A673 (cell line): ENCODE measurements at regions not wholly inside any gene's neighbourhood (a gene's known extent, or its start where the extent isn't known, plus 50 kb on each side); places are given as distances from the start of the nearest gene placed in this dataset.

Experiments used
- BruUV-seq: library from RNA; stranded (reverse); fragments of 400-500 nt; replicated peaks from 2 replicates; lab custom pipeline; 2021; lab: Mats Ljungman, UMichigan
- CTCF ChIA-PET: fragments of 300-600 bp; sonication (Branson Sonifier 250); formaldehyde crosslinking; loops from one replicate; lab custom pipeline; 2022; ENCODE audit warnings: antibody characterized with exemption; lab: Charles Lee
- POLR2A ChIA-PET: fragments of 300-600 bp; sonication (Branson Sonifier 250); formaldehyde crosslinking; loops from one replicate; lab custom pipeline; 2022; ENCODE audit warnings: antibody characterized with exemption; ENCODE audit not compliant: low non-redundant PET; lab: Charles Lee
- DNase-seq: peaks from one replicate; pipeline ENCODE4 v3.0.0-alpha.2; 2015; ENCODE audit warnings: low spot score
- H3K27ac ChIP-seq: fragments of 200-600 bp; sonication (generic); 2 replicates; pipeline ENCODE4 v1.5.1; 2016; ENCODE audit warnings: mixed run types, low read depth, mild to moderate bottlenecking, mixed read lengths, antibody characterized with exemption, low read length; ENCODE audit not compliant: poor library complexity, severe bottlenecking
- H3K27me3 ChIP-seq: fragments of 200-600 bp; sonication (generic); replicated peaks from 2 replicates; pipeline ENCODE4 v1.6.1; 2017; ENCODE audit warnings: mixed run types, low read depth, mild to moderate bottlenecking, mixed read lengths, antibody characterized with exemption, low read length; ENCODE audit not compliant: insufficient read depth, poor library complexity
- H3K36me3 ChIP-seq: fragments of 200-600 bp; sonication (generic); 2 replicates; pipeline ENCODE4 v1.6.1; 2016; ENCODE audit warnings: mixed run types, mild to moderate bottlenecking, mixed read lengths, antibody characterized with exemption, low read length; ENCODE audit not compliant: insufficient read depth, poor library complexity, severe bottlenecking
- H3K4me1 ChIP-seq: fragments of 200-600 bp; sonication (generic); 2 replicates; pipeline ENCODE4 v1.6.1; 2017; ENCODE audit warnings: mixed run types, mild to moderate bottlenecking, mixed read lengths, antibody characterized with exemption, low read length; ENCODE audit not compliant: insufficient read depth, poor library complexity, severe bottlenecking
- H3K4me3 ChIP-seq: fragments of 200-600 bp; sonication (generic); 2 replicates; pipeline ENCODE4 v1.5.1; 2016; ENCODE audit warnings: low read depth, mixed run types, mild to moderate bottlenecking, mixed read lengths, low read length; ENCODE audit not compliant: poor library complexity, severe bottlenecking
- H3K9me3 ChIP-seq: fragments of 200-600 bp; sonication (generic); 2 replicates; pipeline ENCODE4 v1.6.1; 2016; ENCODE audit warnings: mixed run types, low read depth, mild to moderate bottlenecking, mixed read lengths, antibody characterized with exemption, low read length; ENCODE audit not compliant: poor library complexity, severe bottlenecking
- EZH2 ChIP-seq: fragments of 200-600 bp; sonication (generic); IDR thresholded peaks from 2 replicates; pipeline ENCODE4 v1.6.1; 2017; ENCODE audit warnings: borderline replicate concordance, low read depth, mild to moderate bottlenecking, mixed read lengths, antibody characterized with exemption, low read length; ENCODE audit not compliant: poor library complexity, severe bottlenecking
- intact Hi-C: fragments of 100-400 bp; cut with micrococcal nuclease; formaldehyde crosslinking; loops from one replicate; pipeline ENCODE4 v1.10.0; 2022; ENCODE audit not compliant: unreplicated experiment
- TF ChIP-seq, protein P1 (sequence below): fragments of 300-800, 200-600 bp; sonication (generic); conservative IDR thresholded peaks from 2 replicates; pipeline ENCODE4 v1.5.1; 2017; ENCODE audit warnings: low read depth, mild to moderate bottlenecking, antibody characterized with exemption, low read length, moderate library complexity, mixed read lengths

DNA sequence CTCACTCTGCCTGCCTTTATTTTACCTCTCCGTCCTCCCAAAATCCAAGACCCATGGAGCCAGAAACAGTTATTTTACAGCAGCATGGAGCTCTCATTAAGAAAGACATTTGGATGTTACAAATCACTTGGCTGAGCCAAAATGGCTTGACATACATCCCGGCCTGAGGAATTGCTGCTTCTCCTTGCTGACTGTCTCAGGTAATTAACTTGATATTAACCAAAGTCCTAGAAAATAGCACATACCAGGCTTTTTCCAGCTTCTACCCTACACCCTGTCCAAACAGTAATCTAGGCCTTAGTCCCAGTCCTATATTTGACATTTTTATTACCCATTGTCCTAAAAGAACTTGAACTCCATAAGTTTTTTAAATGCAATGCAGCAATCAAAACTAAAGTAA is 205.0 kb downstream of the TMX3 start:
- no TSS peak for BruUV-seq
- POLR2A ChIA-PET = no interaction called here

DNA sequence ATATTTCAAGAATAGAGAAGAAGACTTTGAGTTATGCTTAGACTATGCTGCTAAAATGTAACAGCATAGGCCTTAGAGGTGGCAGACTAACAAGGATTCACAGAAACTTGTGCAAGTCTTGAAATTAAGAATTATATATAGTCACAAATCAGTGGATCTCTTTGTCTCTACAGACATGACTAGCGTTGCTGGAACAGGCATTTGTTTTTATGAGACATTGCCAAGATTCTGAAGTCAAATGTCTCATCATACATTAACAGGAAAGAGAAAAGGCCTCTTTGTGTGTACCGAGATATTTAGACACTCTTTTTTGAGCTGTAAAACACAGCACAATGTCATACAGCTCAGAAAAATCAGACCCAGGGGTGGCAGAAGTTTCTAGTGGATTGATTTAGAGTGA is 207.1 kb downstream of the TMX3 start:
- BruUV-seq = no TSS peak
- intact Hi-C loops = loop anchor here (5.0 to 10.0 kb wide), 2 partner anchors 230 to 913 kb away; no protein-coding TSS in a partner anchor

More for the DNA sequence above, 205.0 kb downstream of the TMX3 start:
- intact Hi-C loops = loop anchor here (5.0 to 10.0 kb wide), 2 partner anchors 227 to 915 kb away; no protein-coding TSS in a partner anchor
- Histone ChIP-seq H3K27me3 (no peaks in the 10 kb centered on the region), H3K27ac (no peak overlapping the region), H3K36me3 (no peaks in the 10 kb centered on the region), H3K9me3 (peaks cover 10% of the 10 kb centered on the region), H3K4me3 (no peak overlapping the region), H3K4me1 (peaks cover 20% of the 10 kb centered on the region)
- CTCF ChIA-PET = no interaction called here
- DNase-seq = no peak
- TF ChIP-seq EZH2 = no peak
- TF ChIP-seq, protein P1, sequence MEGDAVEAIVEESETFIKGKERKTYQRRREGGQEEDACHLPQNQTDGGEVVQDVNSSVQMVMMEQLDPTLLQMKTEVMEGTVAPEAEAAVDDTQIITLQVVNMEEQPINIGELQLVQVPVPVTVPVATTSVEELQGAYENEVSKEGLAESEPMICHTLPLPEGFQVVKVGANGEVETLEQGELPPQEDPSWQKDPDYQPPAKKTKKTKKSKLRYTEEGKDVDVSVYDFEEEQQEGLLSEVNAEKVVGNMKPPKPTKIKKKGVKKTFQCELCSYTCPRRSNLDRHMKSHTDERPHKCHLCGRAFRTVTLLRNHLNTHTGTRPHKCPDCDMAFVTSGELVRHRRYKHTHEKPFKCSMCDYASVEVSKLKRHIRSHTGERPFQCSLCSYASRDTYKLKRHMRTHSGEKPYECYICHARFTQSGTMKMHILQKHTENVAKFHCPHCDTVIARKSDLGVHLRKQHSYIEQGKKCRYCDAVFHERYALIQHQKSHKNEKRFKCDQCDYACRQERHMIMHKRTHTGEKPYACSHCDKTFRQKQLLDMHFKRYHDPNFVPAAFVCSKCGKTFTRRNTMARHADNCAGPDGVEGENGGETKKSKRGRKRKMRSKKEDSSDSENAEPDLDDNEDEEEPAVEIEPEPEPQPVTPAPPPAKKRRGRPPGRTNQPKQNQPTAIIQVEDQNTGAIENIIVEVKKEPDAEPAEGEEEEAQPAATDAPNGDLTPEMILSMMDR = no peak

DNA sequence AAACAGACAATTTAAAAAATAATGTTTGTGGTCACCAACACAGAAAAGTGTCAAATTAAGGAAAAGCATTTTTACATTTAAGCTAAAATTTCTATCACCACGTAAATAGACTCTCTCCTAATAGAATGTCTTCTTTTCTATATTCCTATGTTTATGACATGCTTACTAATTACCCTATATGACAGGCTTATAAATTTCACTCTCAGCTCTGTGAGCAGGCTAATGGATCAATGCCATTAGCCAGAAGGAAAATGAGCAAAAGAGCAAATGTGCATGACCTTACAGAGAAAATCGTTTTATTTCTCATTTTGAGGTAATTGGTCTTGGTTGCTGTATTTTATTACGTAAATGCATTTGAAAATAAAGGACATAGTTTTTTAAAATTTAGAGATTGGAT is 209.7 kb downstream of the TMX3 start:
- peaks cover 42% of the 10 kb centered on the region for H3K4me1 ChIP-seq
- H3K27me3 ChIP-seq = no peaks in the 10 kb centered on the region
- ChIA-PET CTCF (interaction anchor here (0.7 to 1.5 kb wide), 3 partner anchors 115 to 988 kb away, joined by 3 to 8 read pairs (median 4); no protein-coding TSS in a partner anchor), POLR2A (interaction anchor here (0.8 to 1.2 kb wide), 2 partner anchors 874 to 989 kb away, joined by 4 to 25 read pairs; partner anchors contain the start of gene DSEL)
- no peaks in the 10 kb centered on the region for H3K9me3 ChIP-seq
- H3K36me3 ChIP-seq = peaks cover 9% of the 10 kb centered on the region
- TF ChIP-seq, protein P1 = no peak
- TF ChIP-seq EZH2 = no peak
- H3K4me3 ChIP-seq = no peak overlapping the region
- intact Hi-C loops = loop anchor here (1.0 to 10.0 kb wide), 7 partner anchors 118 to 1286 kb away; partner anchors contain the start of gene DSEL
- peak overlapping the region; percentile 96 for H3K27ac ChIP-seq
- DNase-seq = peak; percentile 89
- BruUV-seq = no TSS peak

More for the DNA sequence above, 207.1 kb downstream of the TMX3 start:
- POLR2A ChIA-PET = no interaction called here
- H3K27ac ChIP-seq = peak overlapping the region; percentile 96
- no peak for DNase-seq
- H3K36me3 ChIP-seq = no peaks in the 10 kb centered on the region
- H3K9me3 ChIP-seq = peaks cover 10% of the 10 kb centered on the region
- peaks cover 33% of the 10 kb centered on the region for H3K4me1 ChIP-seq
- CTCF ChIA-PET = no interaction called here
- TF ChIP-seq, protein P1 = no peak
- TF ChIP-seq EZH2 = no peak
- H3K27me3 ChIP-seq = no peaks in the 10 kb centered on the region
- no peak overlapping the region for H3K4me3 ChIP-seq
